ENCODE measurements at regions not wholly inside any gene's neighbourhood (a gene's known extent, or its start where the extent isn't known, plus 50 kb on each side); places are given as distances from the start of the nearest gene placed in this dataset.

DNA sequence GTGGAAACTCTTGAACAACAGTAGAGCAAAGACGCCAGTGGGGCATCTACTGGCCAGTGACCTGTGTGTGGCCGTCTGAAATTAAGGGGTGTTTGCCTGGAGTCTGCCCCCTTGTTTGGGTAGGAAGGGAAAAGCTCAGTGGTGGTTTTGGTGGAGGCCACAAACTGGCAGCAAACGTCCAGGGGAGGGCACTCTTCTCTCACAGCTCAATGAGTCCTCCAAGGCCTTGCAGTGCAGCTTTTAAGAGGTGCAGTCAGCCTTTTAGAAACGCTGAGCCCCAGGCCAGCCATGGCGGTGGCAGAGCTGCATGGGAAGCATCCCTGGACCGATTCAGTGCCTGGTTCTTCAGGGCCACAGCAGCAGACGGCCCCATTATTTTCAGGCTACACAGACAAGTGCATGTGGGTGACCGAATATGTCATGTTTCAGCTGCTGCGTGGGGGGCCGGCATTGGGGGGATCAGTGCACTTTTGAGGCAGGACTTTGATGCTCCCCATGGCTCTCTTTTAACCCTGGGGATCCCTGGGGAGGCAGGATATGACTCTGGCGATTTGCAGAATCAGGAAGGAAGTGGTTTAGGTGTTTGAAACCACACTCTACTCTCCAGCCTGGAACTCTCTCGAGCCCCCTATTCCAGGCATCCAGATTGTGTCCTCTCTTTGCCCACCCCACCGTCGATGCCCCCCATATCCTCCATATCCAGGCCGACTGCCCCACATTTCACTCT is 414.0 kb downstream of the PRDM2 start:
- peak; percentile 87 for TF ChIP-seq CTCF (conservative IDR thresholded peaks at IDR 0.05)
- TF ChIP-seq ZFX (IDR thresholded peaks at IDR 0.05) = no peak

Data from C4-2B (cell line).